CD4-positive, alpha-beta T cell treated with Interleukin-1 beta for 1 hour (primary cell): ENCODE measurements at regions not wholly inside any gene's neighbourhood (a gene's known extent, or its start where the extent isn't known, plus 50 kb on each side); places are given as distances from the start of the nearest gene placed in this dataset.
"Not testable (repeated sequence)": the region's sequence is repeated elsewhere in the genome, so short reads cannot be mapped to it uniquely, and the experiment has no call there.

Experiments used
- DNase-seq, 2 donors: peaks; one replicate each; pipeline ENCODE4 v3.0.0-alpha.2; 2020 to 2022

GRCh38 chrX:155819966-155820491, 61.1 kb upstream of the VAMP7 start:
- peak; percentile 39 to 47 for DNase-seq

- no peak for DNase-seq
These were observed 61.6 kb upstream of the VAMP7 start for GRCh38 chrX:155819525-155819924.

- DNase-seq = not testable (repeated sequence)
These were observed 66.8 kb upstream of the VAMP7 start for GRCh38 chrX:155814391-155814790.

- DNase-seq = no peak
These were observed 101.3 kb upstream of the VAMP7 start for GRCh38 chrX:155779831-155780230.

GRCh38 chrX:155778844-155779553, 102.1 kb upstream of the VAMP7 start:
- no peak for DNase-seq

GRCh38 chrX:155774387-155774786, 106.8 kb upstream of the VAMP7 start:
- DNase-seq = no peak

- DNase-seq = no peak
These were observed 113.0 kb upstream of the VAMP7 start for GRCh38 chrX:155767876-155768769.

- DNase-seq = peak in 1 of 2 donors; percentile 47
These were observed 113.9 kb upstream of the VAMP7 start for GRCh38 chrX:155767051-155767875.

GRCh38 chrX:155766321-155766720, 114.8 kb upstream of the VAMP7 start:
- no peak for DNase-seq

GRCh38 chrX:155761185-155761584, 120.0 kb upstream of the VAMP7 start:
- no peak for DNase-seq

GRCh38 chrX:155757046-155757759, 123.9 kb upstream of the VAMP7 start:
- no peak for DNase-seq

GRCh38 chrX:155755706-155756337, 125.3 kb upstream of the VAMP7 start:
- DNase-seq = no peak

- DNase-seq = no peak
These were observed 130.0 kb upstream of the VAMP7 start for GRCh38 chrX:155751131-155751530.

- no peak for DNase-seq
These were observed 133.6 kb upstream of the VAMP7 start for GRCh38 chrX:155747520-155747919.

- no peak for DNase-seq
These were observed 133.0 kb upstream of the TMLHE start for GRCh38 chrX:155745792-155746191.

GRCh38 chrX:155744534-155744933, 131.8 kb upstream of the TMLHE start:
- DNase-seq = no peak

GRCh38 chrX:155728335-155728734, 115.6 kb upstream of the TMLHE start:
- not testable (repeated sequence) for DNase-seq

GRCh38 chrX:155718972-155719586, 106.3 kb upstream of the TMLHE start:
- no peak for DNase-seq

GRCh38 chrX:155715141-155715540, 102.4 kb upstream of the TMLHE start:
- DNase-seq = no peak

- DNase-seq = no peak
These were observed 82.7 kb upstream of the TMLHE start for GRCh38 chrX:155695419-155695818.

GRCh38 chrX:155694649-155695048, 81.9 kb upstream of the TMLHE start:
- DNase-seq = no peak
